ENCODE measurements at regions not wholly inside any gene's neighbourhood (a gene's known extent, or its start where the extent isn't known, plus 50 kb on each side); places are given as distances from the start of the nearest gene placed in this dataset.

DNA sequence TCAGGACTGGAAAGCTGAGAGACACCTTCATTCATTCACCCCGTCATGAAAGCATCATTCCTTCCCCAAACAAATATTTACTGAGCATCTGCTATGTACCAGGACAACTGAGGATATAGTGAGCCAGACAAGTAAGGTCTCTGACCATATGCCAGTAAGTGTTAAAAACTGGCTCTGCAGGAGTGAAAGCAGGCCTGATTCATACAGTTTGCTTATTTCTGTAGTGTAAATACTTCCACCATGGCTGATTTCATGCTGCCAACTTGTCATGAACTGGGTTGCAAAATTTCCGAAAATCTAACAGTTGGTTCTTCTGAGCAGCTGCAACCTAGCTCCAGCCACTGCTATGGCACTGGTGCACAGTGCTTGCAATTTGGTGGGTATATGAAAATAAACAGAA is 68.1 kb downstream of the YIPF5 start:
- H2BK12ac ChIP-seq (ENCODE audit: low read length in 2 of 2): no peak overlapping the region
- no peak overlapping the region for H3K27ac ChIP-seq (ENCODE audit: low read length, poor library complexity, severe bottlenecking)
- H4K91ac ChIP-seq (ENCODE audit: low read length): no peak overlapping the region
- no peaks in the 10 kb centered on the region for H3K4me1 ChIP-seq (ENCODE audit: control insufficient read depth, insufficient read depth, low read depth, low read length)
- H3K14ac ChIP-seq (ENCODE audit: low read length in 2 of 2): no peak overlapping the region
- H3K9me3 ChIP-seq (ENCODE audit: control insufficient read depth, low read length): no peaks in the 10 kb centered on the region
- H3K9ac ChIP-seq (ENCODE audit: low read length): no peak overlapping the region
- no peaks in the 10 kb centered on the region for H3K36me3 ChIP-seq (ENCODE audit: control insufficient read depth in 1 of 2, insufficient read depth in 2 of 2, low read depth in 1 of 2, low read length in 2 of 2)
- no peak overlapping the region for H3K23ac ChIP-seq (ENCODE audit: low read length in 2 of 2)
- no peak overlapping the region for H2BK5ac ChIP-seq (ENCODE audit: low read depth, low read length, poor library complexity, severe bottlenecking)
- no peak overlapping the region for H3K4me3 ChIP-seq (ENCODE audit: insufficient read depth in 1 of 2, low read depth in 1 of 2, low read length in 2 of 2)
- no peak overlapping the region for H3K18ac ChIP-seq (ENCODE audit: low read depth in 1 of 2, low read length in 2 of 2)
- no peak overlapping the region for H2AK5ac ChIP-seq (ENCODE audit: low read length, severe bottlenecking)
- DNase-seq: no peak
- no peak overlapping the region for H2BK120ac ChIP-seq (ENCODE audit: low read depth, low read length)
- H2BK15ac ChIP-seq (ENCODE audit: low read depth, poor library complexity, severe bottlenecking): no peak overlapping the region
- H2AFZ ChIP-seq (ENCODE audit: low read depth, low read length): no peak overlapping the region
- no peak overlapping the region for H4K8ac ChIP-seq (ENCODE audit: low read length)
- H3K4ac ChIP-seq (ENCODE audit: low read depth in 1 of 2, low read length in 2 of 2): no peak overlapping the region
- no peaks in the 10 kb centered on the region for H3K79me1 ChIP-seq (replicated peaks; ENCODE audit: low read length, poor library complexity, severe bottlenecking)
- no peaks in the 10 kb centered on the region for H3K27me3 ChIP-seq (ENCODE audit: control insufficient read depth in 1 of 2, insufficient read depth in 1 of 2, low read length in 2 of 2)
- no peak overlapping the region for H3K4me2 ChIP-seq (ENCODE audit: low read length, poor library complexity, severe bottlenecking)
- 98% methylated on average over 2 of the region's 2 CpGs for WGBS

- H2BK15ac ChIP-seq (ENCODE audit: low read depth, poor library complexity, severe bottlenecking): no peak overlapping the region
- H2BK5ac ChIP-seq (ENCODE audit: low read depth, low read length, poor library complexity, severe bottlenecking): no peak overlapping the region
- H3K27me3 ChIP-seq (ENCODE audit: control insufficient read depth in 1 of 2, insufficient read depth in 1 of 2, low read length in 2 of 2): no peaks in the 10 kb centered on the region
- H3K4me2 ChIP-seq (ENCODE audit: low read length, poor library complexity, severe bottlenecking): no peak overlapping the region
- no peak overlapping the region for H2BK12ac ChIP-seq (ENCODE audit: low read length in 2 of 2)
- no peak overlapping the region for H2BK120ac ChIP-seq (ENCODE audit: low read depth, low read length)
- no peak overlapping the region for H2AK5ac ChIP-seq (ENCODE audit: low read length, severe bottlenecking)
- no peak overlapping the region for H3K18ac ChIP-seq (ENCODE audit: low read depth in 1 of 2, low read length in 2 of 2)
- no peaks in the 10 kb centered on the region for H3K36me3 ChIP-seq (ENCODE audit: control insufficient read depth in 1 of 2, insufficient read depth in 2 of 2, low read depth in 1 of 2, low read length in 2 of 2)
- H3K9ac ChIP-seq (ENCODE audit: low read length): no peak overlapping the region
- H3K9me3 ChIP-seq (ENCODE audit: control insufficient read depth, low read length): no peaks in the 10 kb centered on the region
- H3K4me3 ChIP-seq (ENCODE audit: insufficient read depth in 1 of 2, low read depth in 1 of 2, low read length in 2 of 2): no peak overlapping the region
- H4K8ac ChIP-seq (ENCODE audit: low read length): no peak overlapping the region
- H3K4me1 ChIP-seq (ENCODE audit: control insufficient read depth, insufficient read depth, low read depth, low read length): no peaks in the 10 kb centered on the region
- H3K4ac ChIP-seq (ENCODE audit: low read depth in 1 of 2, low read length in 2 of 2): no peak overlapping the region
- no peaks in the 10 kb centered on the region for H3K79me1 ChIP-seq (replicated peaks; ENCODE audit: low read length, poor library complexity, severe bottlenecking)
- H4K91ac ChIP-seq (ENCODE audit: low read length): no peak overlapping the region
- no peak overlapping the region for H3K27ac ChIP-seq (ENCODE audit: low read length, poor library complexity, severe bottlenecking)
- DNase-seq: no peak
- 85% methylated on average over 2 of the region's 2 CpGs for WGBS
- no peak overlapping the region for H2AFZ ChIP-seq (ENCODE audit: low read depth, low read length)
- no peak overlapping the region for H3K14ac ChIP-seq (ENCODE audit: low read length in 2 of 2)
- no peak overlapping the region for H3K23ac ChIP-seq (ENCODE audit: low read length in 2 of 2)
These were observed 67.5 kb downstream of the YIPF5 start for GRCh38 chr5:144102979-144103378.

DNA sequence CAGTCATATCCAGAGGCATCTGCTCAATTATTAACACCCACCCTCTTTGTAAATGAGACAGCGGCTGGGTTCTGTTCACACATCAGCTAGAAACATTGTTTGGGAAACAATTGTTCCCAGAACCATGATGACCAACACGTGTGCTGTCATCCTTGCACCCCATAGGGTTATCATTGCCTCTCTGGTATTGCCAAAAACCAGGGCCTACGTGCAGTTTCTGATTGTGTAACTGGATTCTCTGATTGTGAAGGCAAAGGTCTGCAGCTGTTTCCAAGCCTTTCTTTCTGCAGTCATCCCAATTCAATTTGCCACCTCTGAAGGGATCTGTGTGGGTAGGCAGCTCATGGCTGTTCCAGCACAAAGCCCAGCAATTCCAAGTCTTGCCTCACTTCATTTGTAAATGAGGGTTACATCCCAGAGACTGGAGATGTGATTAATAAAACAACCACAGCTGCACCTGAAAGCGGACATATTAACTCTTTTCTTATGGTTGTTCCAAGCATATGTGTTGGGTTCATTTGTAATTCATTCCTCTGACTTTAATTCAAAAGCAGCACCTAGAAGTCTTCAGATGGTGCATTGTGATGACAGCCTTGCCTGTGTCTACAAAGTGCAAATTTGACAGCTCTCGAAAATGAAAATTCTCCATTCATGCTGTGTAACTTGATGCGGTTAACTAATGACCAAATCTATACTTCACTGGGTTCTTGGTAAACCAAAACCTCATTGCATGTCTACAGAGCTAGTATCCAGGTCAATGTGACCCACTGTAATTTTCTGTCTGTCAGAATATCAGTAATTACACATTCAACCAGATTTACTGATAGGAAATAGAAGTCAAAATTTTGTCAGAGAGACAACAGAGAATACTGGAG is 66.6 kb downstream of the YIPF5 start:
- no peak overlapping the region for H2BK5ac ChIP-seq (ENCODE audit: low read depth, low read length, poor library complexity, severe bottlenecking)
- H3K4me1 ChIP-seq (ENCODE audit: control insufficient read depth, insufficient read depth, low read depth, low read length): no peaks in the 10 kb centered on the region
- no peak for DNase-seq
- H3K9ac ChIP-seq (ENCODE audit: low read length): no peak overlapping the region
- no peak overlapping the region for H3K23ac ChIP-seq (ENCODE audit: low read length in 2 of 2)
- no peak overlapping the region for H2BK120ac ChIP-seq (ENCODE audit: low read depth, low read length)
- no peak overlapping the region for H3K4me2 ChIP-seq (ENCODE audit: low read length, poor library complexity, severe bottlenecking)
- no peaks in the 10 kb centered on the region for H3K27me3 ChIP-seq (ENCODE audit: control insufficient read depth in 1 of 2, insufficient read depth in 1 of 2, low read length in 2 of 2)
- no peak overlapping the region for H3K18ac ChIP-seq (ENCODE audit: low read depth in 1 of 2, low read length in 2 of 2)
- H3K14ac ChIP-seq (ENCODE audit: low read length in 2 of 2): no peak overlapping the region
- no peak overlapping the region for H2AK5ac ChIP-seq (ENCODE audit: low read length, severe bottlenecking)
- no peak overlapping the region for H4K8ac ChIP-seq (ENCODE audit: low read length)
- no peak overlapping the region for H4K91ac ChIP-seq (ENCODE audit: low read length)
- H3K27ac ChIP-seq (ENCODE audit: low read length, poor library complexity, severe bottlenecking): no peak overlapping the region
- H3K79me1 ChIP-seq (replicated peaks; ENCODE audit: low read length, poor library complexity, severe bottlenecking): no peaks in the 10 kb centered on the region
- no peak overlapping the region for H2AFZ ChIP-seq (ENCODE audit: low read depth, low read length)
- no peak overlapping the region for H2BK15ac ChIP-seq (ENCODE audit: low read depth, poor library complexity, severe bottlenecking)
- no peak overlapping the region for H3K4ac ChIP-seq (ENCODE audit: low read depth in 1 of 2, low read length in 2 of 2)
- no peaks in the 10 kb centered on the region for H3K9me3 ChIP-seq (ENCODE audit: control insufficient read depth, low read length)
- no peak overlapping the region for H2BK12ac ChIP-seq (ENCODE audit: low read length in 2 of 2)
- no peak overlapping the region for H3K4me3 ChIP-seq (ENCODE audit: insufficient read depth in 1 of 2, low read depth in 1 of 2, low read length in 2 of 2)
- 85% methylated on average over 5 of the region's 6 CpGs for WGBS
- no peaks in the 10 kb centered on the region for H3K36me3 ChIP-seq (ENCODE audit: control insufficient read depth in 1 of 2, insufficient read depth in 2 of 2, low read depth in 1 of 2, low read length in 2 of 2)

GRCh38 chr5:144105371-144105770 is 65.1 kb downstream of the YIPF5 start:
- Histone ChIP-seq H2AFZ (ENCODE audit: low read depth, low read length) (no peak overlapping the region), H2BK12ac (ENCODE audit: low read length in 2 of 2) (no peak overlapping the region), H3K18ac (ENCODE audit: low read depth in 1 of 2, low read length in 2 of 2) (no peak overlapping the region), H4K8ac (ENCODE audit: low read length) (no peak overlapping the region), H3K27me3 (ENCODE audit: control insufficient read depth in 1 of 2, insufficient read depth in 1 of 2, low read length in 2 of 2) (no peaks in the 10 kb centered on the region), H3K36me3 (ENCODE audit: control insufficient read depth in 1 of 2, insufficient read depth in 2 of 2, low read depth in 1 of 2, low read length in 2 of 2) (no peaks in the 10 kb centered on the region), H2BK120ac (ENCODE audit: low read depth, low read length) (no peak overlapping the region), H3K9me3 (ENCODE audit: control insufficient read depth, low read length) (no peaks in the 10 kb centered on the region), H3K23ac (ENCODE audit: low read length in 2 of 2) (no peak overlapping the region), H2BK5ac (ENCODE audit: low read depth, low read length, poor library complexity, severe bottlenecking) (no peak overlapping the region), H3K4me1 (ENCODE audit: control insufficient read depth, insufficient read depth, low read depth, low read length) (no peaks in the 10 kb centered on the region), H4K91ac (ENCODE audit: low read length) (no peak overlapping the region), H3K27ac (ENCODE audit: low read length, poor library complexity, severe bottlenecking) (no peak overlapping the region), H3K4ac (ENCODE audit: low read depth in 1 of 2, low read length in 2 of 2) (no peak overlapping the region), H2AK5ac (ENCODE audit: low read length, severe bottlenecking) (no peak overlapping the region), H3K79me1 (replicated peaks; ENCODE audit: low read length, poor library complexity, severe bottlenecking) (no peaks in the 10 kb centered on the region), H3K14ac (ENCODE audit: low read length in 2 of 2) (no peak overlapping the region), H2BK15ac (ENCODE audit: low read depth, poor library complexity, severe bottlenecking) (no peak overlapping the region), H3K4me2 (ENCODE audit: low read length, poor library complexity, severe bottlenecking) (no peak overlapping the region), H3K4me3 (ENCODE audit: insufficient read depth in 1 of 2, low read depth in 1 of 2, low read length in 2 of 2) (no peak overlapping the region), H3K9ac (ENCODE audit: low read length) (no peak overlapping the region)
- WGBS: 92% methylated on average over 1 of the region's 1 CpG
- no peak for DNase-seq

Data from mesenchymal stem cell (in vitro differentiated cells and primary cell).